Keratinocyte (primary cell): ENCODE measurements at regions not wholly inside any gene's neighbourhood (a gene's known extent, or its start where the extent isn't known, plus 50 kb on each side); places are given as distances from the start of the nearest gene placed in this dataset.

Source experiments
- DNase-seq: peaks from one replicate; pipeline ENCODE4 v3.0.0-alpha.2; 2011; ENCODE audit warnings: low read depth, missing footprints, low spot score
- FAIRE-seq: peaks from 2 replicates; lab custom pipeline; 2011; peaks lifted over from hg19 to GRCh38; lab: Jason Lieb, UNC
- H2AFZ ChIP-seq: 2 replicates; pipeline ENCODE4 v1.6.0; 2012; ENCODE audit warnings: low read length, control low read depth, inconsistent platforms; ENCODE audit not compliant: control insufficient read depth
- H3K27ac ChIP-seq: 2 replicates; pipeline ENCODE4 v1.5.1; 2011; ENCODE audit warnings: low read length; ENCODE audit not compliant: control insufficient read depth, insufficient read depth
- H3K27me3 ChIP-seq: 3 replicates; pipeline ENCODE4 v1.6.0; 2011; ENCODE audit warnings: low read length; ENCODE audit not compliant: control insufficient read depth, insufficient read depth; ENCODE audit errors: extremely low read depth
- H3K36me3 ChIP-seq, 2 experiments: 2 replicates in 1 of 2; 3 replicates in 1 of 2; pipeline ENCODE4 v1.5.1; 2011; ENCODE audit warnings: low read length in 2 of 2, mild to moderate bottlenecking in 1 of 2; ENCODE audit not compliant: control insufficient read depth in 2 of 2, insufficient read depth in 2 of 2; ENCODE audit errors: extremely low read depth in 1 of 2
- H3K4me1 ChIP-seq: 3 replicates; pipeline ENCODE4 v1.5.1; 2011; ENCODE audit warnings: low read length; ENCODE audit not compliant: control insufficient read depth, insufficient read depth; ENCODE audit errors: extremely low read depth
- H3K4me2 ChIP-seq: 3 replicates; pipeline ENCODE4 v1.6.0; 2011; ENCODE audit warnings: low read depth, low read length; ENCODE audit not compliant: control insufficient read depth, insufficient read depth; ENCODE audit errors: extremely low read depth
- H3K4me3 ChIP-seq, 3 experiments: fragments of 200-600 bp in 1 of 3; sonication (generic) in 1 of 3; 2 replicates in 2 of 3; 3 replicates in 1 of 3; pipeline ENCODE4 v1.5.1; 2011 to 2016; ENCODE audit warnings: low read length in 3 of 3, mild to moderate bottlenecking in 3 of 3, control low read depth in 2 of 3, inconsistent platforms in 1 of 3, low read depth in 1 of 3, mixed read lengths in 1 of 3, mixed run types in 1 of 3, moderate library complexity in 1 of 3; ENCODE audit not compliant: control insufficient read depth in 2 of 3, insufficient read depth in 2 of 3; ENCODE audit errors: extremely low read depth in 1 of 3
- H3K79me2 ChIP-seq: 2 replicates; pipeline ENCODE4 v1.6.0; 2012; ENCODE audit warnings: low read length; ENCODE audit not compliant: control insufficient read depth, insufficient read depth
- H3K9ac ChIP-seq: 3 replicates; pipeline ENCODE4 v1.6.0; 2011; ENCODE audit warnings: low read length; ENCODE audit not compliant: control insufficient read depth, insufficient read depth; ENCODE audit errors: extremely low read depth
- H3K9me1 ChIP-seq: 3 replicates; pipeline ENCODE4 v1.6.0; 2011; ENCODE audit warnings: low read length; ENCODE audit not compliant: control insufficient read depth, insufficient read depth; ENCODE audit errors: extremely low read depth
- H3K9me3 ChIP-seq: 2 replicates; pipeline ENCODE4 v1.5.1; 2012; ENCODE audit warnings: low read depth, low read length; ENCODE audit not compliant: control insufficient read depth
- H4K20me1 ChIP-seq: 3 replicates; pipeline ENCODE4 v1.6.0; 2011; ENCODE audit warnings: low read length; ENCODE audit not compliant: control insufficient read depth, insufficient read depth; ENCODE audit errors: extremely low read depth
- EZH2 ChIP-seq: IDR thresholded peaks from one replicate; pipeline ENCODE4 v1.6.1; 2012; ENCODE audit warnings: inconsistent platforms, mild to moderate bottlenecking, low read length, moderate library complexity
- dilution Hi-C: fragments of 300-500 bp; cut with MboI; formaldehyde crosslinking; loops from one replicate; pipeline ENCODE4 v1.7.0; 2020; ENCODE audit warnings: low sequenced_read_pairs; ENCODE audit not compliant: extremely low pct_ligation_motif_present
- TF ChIP-seq, protein P1 (sequence below), 3 experiments: IDR thresholded peaks in 1 of 3; conservative IDR thresholded peaks in 1 of 3; optimal IDR thresholded peaks in 1 of 3; 2 replicates in 2 of 3; 3 replicates in 1 of 3; pipeline versions ENCODE3 to v1.5.1; 2011; ENCODE audit warnings: low read length in 3 of 3, mild to moderate bottlenecking in 3 of 3, moderate library complexity in 2 of 3, control low read depth in 1 of 3, inconsistent platforms in 1 of 3; ENCODE audit not compliant: insufficient read depth in 2 of 3; ENCODE audit errors: extremely low read depth in 1 of 3

DNA sequence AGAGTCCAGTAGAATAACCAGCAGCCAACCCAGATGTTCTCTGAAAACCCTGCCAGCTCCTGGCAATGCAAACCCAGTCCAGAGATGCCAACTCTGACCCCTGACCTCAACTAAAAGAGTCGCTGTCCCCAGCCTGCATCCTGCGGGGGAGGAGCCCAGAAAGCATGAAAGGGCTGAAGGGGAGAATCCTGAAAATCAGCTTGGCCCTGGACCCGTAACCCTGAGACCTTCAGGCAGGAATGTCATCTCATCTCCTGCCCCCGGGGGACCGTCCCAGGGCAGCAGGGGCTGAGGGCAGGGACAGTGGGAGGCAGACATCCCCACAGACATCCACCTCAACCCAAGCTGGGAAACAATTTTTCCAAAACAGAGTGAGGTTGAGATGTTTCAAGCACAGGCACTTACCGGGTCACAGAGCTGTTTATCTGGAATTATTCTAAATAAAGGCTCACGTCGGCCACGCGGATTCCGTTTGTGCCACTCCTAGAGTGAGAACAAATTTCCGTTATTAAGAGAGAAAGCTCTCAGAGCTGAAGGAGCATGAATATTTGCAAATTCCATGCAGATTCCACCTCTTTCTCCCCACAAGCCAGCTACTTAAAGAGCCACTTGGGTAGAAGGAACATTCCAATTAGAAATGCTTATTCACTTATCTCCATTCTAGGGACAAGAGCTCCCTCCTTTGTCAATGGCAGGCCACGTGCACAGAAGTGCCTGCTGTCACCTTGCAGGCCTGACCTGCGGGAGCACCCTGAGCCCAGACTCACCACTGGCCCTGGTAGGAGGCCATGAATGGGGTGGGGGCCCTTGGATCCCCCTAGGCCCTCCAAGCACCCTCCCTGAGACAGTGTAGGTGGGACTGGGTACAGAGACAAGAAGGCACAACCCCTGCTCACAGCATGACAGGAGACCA, 240.1 kb downstream of the NPHP4 start:
- no peak overlapping the region for H3K9ac ChIP-seq
- no peak overlapping the region for H2AFZ ChIP-seq
- H3K9me1 ChIP-seq = no peaks in the 10 kb centered on the region
- H3K79me2 ChIP-seq = no peaks in the 10 kb centered on the region
- dilution Hi-C loops = no loop called here
- FAIRE-seq (no peak), DNase-seq (no peak)
- H3K4me3 ChIP-seq = no peak overlapping the region
- H3K27me3 ChIP-seq = peaks cover under 1% of the 10 kb centered on the region
- no peak overlapping the region for H3K4me2 ChIP-seq
- H3K27ac ChIP-seq = no peak overlapping the region
- H4K20me1 ChIP-seq = no peaks in the 10 kb centered on the region
- TF ChIP-seq, protein P1, sequence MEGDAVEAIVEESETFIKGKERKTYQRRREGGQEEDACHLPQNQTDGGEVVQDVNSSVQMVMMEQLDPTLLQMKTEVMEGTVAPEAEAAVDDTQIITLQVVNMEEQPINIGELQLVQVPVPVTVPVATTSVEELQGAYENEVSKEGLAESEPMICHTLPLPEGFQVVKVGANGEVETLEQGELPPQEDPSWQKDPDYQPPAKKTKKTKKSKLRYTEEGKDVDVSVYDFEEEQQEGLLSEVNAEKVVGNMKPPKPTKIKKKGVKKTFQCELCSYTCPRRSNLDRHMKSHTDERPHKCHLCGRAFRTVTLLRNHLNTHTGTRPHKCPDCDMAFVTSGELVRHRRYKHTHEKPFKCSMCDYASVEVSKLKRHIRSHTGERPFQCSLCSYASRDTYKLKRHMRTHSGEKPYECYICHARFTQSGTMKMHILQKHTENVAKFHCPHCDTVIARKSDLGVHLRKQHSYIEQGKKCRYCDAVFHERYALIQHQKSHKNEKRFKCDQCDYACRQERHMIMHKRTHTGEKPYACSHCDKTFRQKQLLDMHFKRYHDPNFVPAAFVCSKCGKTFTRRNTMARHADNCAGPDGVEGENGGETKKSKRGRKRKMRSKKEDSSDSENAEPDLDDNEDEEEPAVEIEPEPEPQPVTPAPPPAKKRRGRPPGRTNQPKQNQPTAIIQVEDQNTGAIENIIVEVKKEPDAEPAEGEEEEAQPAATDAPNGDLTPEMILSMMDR (optimal IDR thresholded peaks at IDR 0.05 in 1 of 3, IDR thresholded peaks at IDR 0.05 in 1 of 3, conservative IDR thresholded peaks at IDR 0.05 in 1 of 3; ENCODE audit: extremely low read depth in 1 of 3, insufficient read depth in 2 of 3, low read length in 3 of 3) = peak in 1 of 3 experiments; percentile 31
- TF ChIP-seq EZH2 = no peak
- H3K9me3 ChIP-seq = no peaks in the 10 kb centered on the region
- no peaks in the 10 kb centered on the region for H3K4me1 ChIP-seq
- no peaks in the 10 kb centered on the region for H3K36me3 ChIP-seq

DNA sequence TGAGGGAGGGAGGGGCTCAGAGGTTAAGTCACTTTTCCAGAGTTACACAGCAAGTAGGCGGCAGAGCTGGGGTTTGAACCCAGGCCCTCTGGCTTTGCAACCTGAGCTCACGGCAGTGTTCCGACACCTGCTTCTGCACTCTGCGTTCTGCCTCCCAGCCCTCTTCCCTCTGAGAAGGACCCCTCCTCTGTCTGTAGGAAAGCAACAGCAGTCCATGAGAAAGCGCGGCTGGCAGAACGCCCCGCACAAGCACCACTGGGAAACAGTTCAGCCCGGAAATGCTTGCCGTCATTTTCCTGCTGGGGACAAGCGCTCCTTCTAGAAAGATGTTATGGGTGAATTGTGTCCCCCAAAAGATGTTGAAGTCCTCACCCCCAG, 241.1 kb downstream of the NPHP4 start:
- H3K9me3 ChIP-seq = no peaks in the 10 kb centered on the region
- DNase-seq = no peak
- dilution Hi-C loops = no loop called here
- H4K20me1 ChIP-seq = no peaks in the 10 kb centered on the region
- H3K4me2 ChIP-seq = no peak overlapping the region
- TF ChIP-seq, protein P1 (optimal IDR thresholded peaks at IDR 0.05 in 1 of 3, IDR thresholded peaks at IDR 0.05 in 1 of 3, conservative IDR thresholded peaks at IDR 0.05 in 1 of 3; ENCODE audit: extremely low read depth in 1 of 3, insufficient read depth in 2 of 3, low read length in 3 of 3) = no peak
- no peak for TF ChIP-seq EZH2
- H3K4me1 ChIP-seq = no peaks in the 10 kb centered on the region
- H2AFZ ChIP-seq = no peak overlapping the region
- no peak overlapping the region for H3K9ac ChIP-seq
- FAIRE-seq = no peak
- H3K9me1 ChIP-seq = no peaks in the 10 kb centered on the region
- H3K36me3 ChIP-seq = no peaks in the 10 kb centered on the region
- H3K79me2 ChIP-seq = no peaks in the 10 kb centered on the region
- H3K27me3 ChIP-seq = peaks cover 9% of the 10 kb centered on the region
- no peak overlapping the region for H3K27ac ChIP-seq
- H3K4me3 ChIP-seq = no peak overlapping the region
